ENCODE measurements at regions not wholly inside any gene's neighbourhood (a gene's known extent, or its start where the extent isn't known, plus 50 kb on each side); places are given as distances from the start of the nearest gene placed in this dataset.

GRCh38 chr13:48761256-48761655, 107.5 kb downstream of the CYSLTR2 start:
- no peak for DNase-seq

GRCh38 chr13:48769107-48769704, 115.5 kb downstream of the CYSLTR2 start:
- DNase-seq, result peak; percentile 90

GRCh38 chr13:48770372-48770771, 116.6 kb downstream of the CYSLTR2 start:
- DNase-seq, result no peak

- no peak for DNase-seq
These were observed 119.2 kb downstream of the CYSLTR2 start for GRCh38 chr13:48772908-48773307.

- no peak for DNase-seq
These were observed 120.0 kb downstream of the CYSLTR2 start for GRCh38 chr13:48773531-48774275.

GRCh38 chr13:48775285-48775684, 121.6 kb downstream of the CYSLTR2 start:
- DNase-seq, result no peak

GRCh38 chr13:48775804-48776203, 122.1 kb downstream of the CYSLTR2 start:
- DNase-seq, result no peak

- no peak for DNase-seq
These were observed 122.7 kb downstream of the CYSLTR2 start for GRCh38 chr13:48776401-48776800.

GRCh38 chr13:48778610-48779009, 124.9 kb downstream of the CYSLTR2 start:
- no peak for DNase-seq

- no peak for DNase-seq
These were observed 127.1 kb downstream of the CYSLTR2 start for GRCh38 chr13:48780713-48781341.

- no peak for DNase-seq
These were observed 128.7 kb downstream of the CYSLTR2 start for GRCh38 chr13:48782429-48782840.

- peak; percentile 19 for DNase-seq
These were observed 129.5 kb downstream of the CYSLTR2 start for GRCh38 chr13:48783181-48783630.

- DNase-seq, result no peak
These were observed 130.0 kb downstream of the CYSLTR2 start for GRCh38 chr13:48783695-48784230.

GRCh38 chr13:48784916-48785548, 131.3 kb downstream of the CYSLTR2 start:
- DNase-seq, result no peak

GRCh38 chr13:48790199-48790598, 136.5 kb downstream of the CYSLTR2 start:
- no peak for DNase-seq

GRCh38 chr13:48790966-48791365, 137.2 kb downstream of the CYSLTR2 start:
- no peak for DNase-seq

GRCh38 chr13:48797127-48797526, 143.4 kb downstream of the CYSLTR2 start:
- DNase-seq, result no peak

GRCh38 chr13:48797761-48798160, 144.0 kb downstream of the CYSLTR2 start:
- no peak for DNase-seq

GRCh38 chr13:48798180-48798579, 144.5 kb downstream of the CYSLTR2 start:
- DNase-seq, result no peak

- no peak for DNase-seq
These were observed 147.5 kb downstream of the CYSLTR2 start for GRCh38 chr13:48801255-48801654.

GRCh38 chr13:48804821-48805601, 151.3 kb downstream of the CYSLTR2 start:
- DNase-seq, result peak; percentile 10

GRCh38 chr13:48806522-48806921, 152.8 kb downstream of the CYSLTR2 start:
- no peak for DNase-seq
